TTC549 (cell line): ENCODE measurements at regions not wholly inside any gene's neighbourhood (a gene's known extent, or its start where the extent isn't known, plus 50 kb on each side); places are given as distances from the start of the nearest gene placed in this dataset.

Source experiments
- FAIRE-seq: peaks from 2 replicates; lab custom pipeline; 2012; peaks lifted over from hg19 to GRCh38; lab: Jason Lieb, UNC

DNA sequence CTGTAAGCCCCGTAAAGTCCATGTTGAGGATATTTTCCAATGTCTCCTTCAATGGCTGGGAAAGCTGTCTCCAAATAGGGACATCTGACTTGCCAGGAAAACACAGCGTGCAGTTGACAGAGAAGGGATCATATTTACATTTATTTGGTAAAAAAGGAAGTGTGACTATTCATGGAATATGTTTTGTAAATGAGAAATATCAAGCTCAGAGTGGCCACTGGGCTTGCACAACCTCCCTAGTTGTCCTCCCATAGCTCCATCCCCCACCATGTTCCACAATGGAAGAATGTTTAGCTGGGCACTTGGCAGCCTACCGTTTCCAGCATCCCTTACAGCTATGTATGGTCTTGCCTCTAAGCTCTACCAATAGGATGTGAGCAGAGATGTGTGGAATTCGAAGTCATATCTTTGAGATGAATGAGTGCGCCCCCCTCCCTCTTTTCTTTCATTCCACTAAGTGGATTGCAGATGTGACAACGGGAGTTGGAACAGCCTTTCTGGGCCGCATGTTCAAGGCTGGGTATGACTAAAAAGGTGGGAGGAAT, 306.6 kb upstream of the ZMIZ1 start:
- FAIRE-seq = no peak

DNA sequence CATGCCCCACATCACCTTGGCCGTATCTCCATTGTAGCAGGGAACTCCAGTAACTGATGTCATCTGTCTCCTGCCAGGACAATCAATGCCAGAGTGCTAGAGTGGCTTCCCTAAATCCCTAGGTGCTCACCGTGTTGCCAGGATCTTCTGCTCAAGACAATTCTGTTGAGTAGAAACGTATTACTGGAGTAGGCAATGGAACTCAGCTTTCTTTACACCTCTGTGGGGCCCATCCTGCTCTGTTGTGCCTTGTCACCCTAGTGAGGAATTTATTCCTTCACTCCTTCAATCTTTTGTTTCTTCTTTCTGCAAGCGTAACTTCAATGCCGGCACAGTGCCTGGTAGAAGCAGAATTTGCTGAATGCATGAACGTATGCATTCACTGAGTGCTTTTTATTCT, 305.5 kb upstream of the ZMIZ1 start:
- FAIRE-seq = no peak

DNA sequence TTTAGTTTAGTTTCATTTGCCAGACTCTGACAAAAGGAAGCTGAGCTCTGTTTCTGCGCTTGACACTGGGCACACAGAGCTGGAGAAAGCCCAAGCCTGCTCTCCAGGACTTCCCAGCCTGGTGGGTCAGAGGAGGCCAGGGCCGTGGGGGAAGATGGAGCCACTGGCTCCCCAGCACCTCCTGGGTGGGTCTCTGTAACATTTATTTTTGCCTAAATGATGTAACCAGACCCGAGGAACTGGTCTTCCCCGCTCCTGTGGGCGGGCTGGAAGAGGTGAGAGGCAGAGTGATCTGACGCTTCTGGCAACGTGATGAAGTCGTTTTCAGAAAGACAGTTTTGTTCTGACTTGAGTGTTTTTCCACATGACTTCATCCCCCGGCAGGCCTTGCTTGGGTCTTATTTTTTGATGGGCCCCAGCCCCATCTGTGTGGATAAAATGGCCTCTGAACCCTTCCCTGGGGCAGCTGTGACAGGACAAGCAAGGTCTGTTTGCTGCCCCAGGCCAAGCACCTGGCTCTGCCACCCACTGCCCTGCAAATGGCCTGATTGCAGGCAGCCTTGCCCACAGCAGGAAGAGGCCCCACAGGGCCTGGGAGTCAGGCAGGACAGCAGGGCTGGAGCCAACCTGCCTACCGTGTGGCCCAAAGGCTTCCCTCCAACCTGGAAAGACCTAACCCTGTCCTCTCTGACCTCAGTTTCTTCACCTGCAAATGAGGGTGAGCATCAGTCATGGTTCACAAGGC, 304.9 kb upstream of the ZMIZ1 start:
- no peak for FAIRE-seq

DNA sequence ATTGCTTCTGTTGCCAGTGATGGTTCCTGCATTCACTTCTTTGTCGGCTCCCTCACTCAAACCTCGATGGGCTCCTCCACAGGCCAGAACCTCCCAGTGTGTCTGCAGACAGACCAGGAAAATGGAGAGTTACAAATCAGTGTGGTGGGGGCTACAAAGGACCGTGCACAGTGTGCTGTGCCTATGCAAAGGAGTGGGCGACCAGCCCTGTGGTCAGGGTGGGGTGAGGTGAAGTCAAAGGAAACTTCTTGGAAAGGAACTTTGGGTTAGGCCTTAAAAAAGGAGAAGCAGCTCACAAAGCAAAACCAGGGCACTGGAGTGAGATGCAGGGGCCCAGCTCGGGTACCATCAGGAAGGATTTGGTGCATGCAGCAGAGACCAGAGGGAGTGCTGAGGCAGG, 304.3 kb upstream of the ZMIZ1 start:
- no peak for FAIRE-seq

DNA sequence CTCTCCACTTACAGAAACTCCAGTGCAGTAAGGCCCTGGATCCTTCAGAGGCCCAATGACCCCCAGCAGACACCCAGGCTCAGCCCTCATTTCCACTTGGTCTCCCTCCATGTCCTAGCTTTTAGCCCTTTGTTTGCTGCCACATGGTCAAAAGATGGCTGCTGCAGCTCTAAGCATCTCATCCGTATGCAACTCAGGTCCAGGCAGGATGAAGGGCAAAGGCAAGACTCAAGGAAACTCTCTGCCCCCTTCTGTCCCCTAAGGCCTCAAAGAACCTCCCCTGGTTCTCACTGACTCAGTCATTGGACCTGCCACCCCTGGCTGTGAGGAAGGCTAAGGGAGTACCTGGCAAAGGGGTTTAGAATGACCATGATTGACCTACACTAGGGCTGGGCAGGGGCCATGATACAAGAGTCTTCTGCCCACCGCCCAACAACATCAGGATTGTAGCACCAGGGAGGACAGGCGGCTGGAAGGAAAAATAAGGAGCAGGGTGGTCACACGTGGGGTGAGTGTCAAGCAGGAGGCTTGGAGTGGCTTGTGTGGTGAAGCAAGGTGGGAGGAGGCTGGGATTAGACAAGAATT, 303.8 kb upstream of the ZMIZ1 start:
- no peak for FAIRE-seq

DNA sequence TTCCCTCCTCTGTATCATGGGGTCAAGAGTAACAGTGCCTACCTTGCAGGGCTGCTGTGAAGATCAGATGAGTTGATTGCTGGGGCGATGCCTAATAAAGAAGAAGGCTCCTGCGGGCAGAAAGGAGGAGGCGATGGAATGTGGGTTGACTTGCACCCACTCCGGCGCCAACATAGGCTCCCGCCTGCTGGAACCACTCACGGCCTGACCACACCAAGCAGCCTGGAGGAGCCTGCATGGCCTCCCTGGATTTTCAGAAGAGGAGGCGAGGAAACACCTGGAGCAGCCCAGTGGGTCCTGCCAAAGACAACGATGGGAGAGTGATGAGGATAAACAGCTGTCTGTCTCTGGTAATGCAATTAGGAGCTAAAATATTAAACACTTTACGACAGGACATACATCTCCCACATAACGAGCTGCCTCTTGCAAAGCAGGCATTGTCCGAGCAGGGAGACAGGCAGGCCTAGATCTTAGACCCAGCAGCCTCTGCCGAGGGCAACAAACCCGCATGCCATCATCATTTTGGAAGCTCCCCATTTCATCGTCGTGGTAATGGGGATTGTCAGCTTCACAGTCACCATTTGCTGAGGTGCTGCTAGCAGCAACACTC, 302.9 kb upstream of the ZMIZ1 start:
- no peak for FAIRE-seq

DNA sequence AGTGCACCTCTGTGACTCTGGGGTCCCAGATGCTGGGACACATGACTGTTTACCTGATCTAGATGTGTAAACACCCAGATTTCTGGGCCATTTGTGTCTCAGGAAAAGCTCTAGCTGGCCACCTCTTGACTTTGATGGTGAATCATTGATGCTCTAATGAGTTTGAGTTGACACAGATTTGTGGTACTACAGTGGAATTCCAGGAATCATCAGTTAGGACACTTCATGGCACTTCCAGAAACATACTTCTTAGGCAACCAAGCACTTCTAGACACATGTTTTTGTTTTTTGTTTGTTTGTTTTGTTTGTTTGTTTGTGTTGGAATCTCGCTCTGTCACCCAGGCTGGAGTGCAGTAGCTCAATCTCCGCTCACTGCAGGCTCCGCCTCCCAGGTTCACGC, 302.2 kb upstream of the ZMIZ1 start:
- FAIRE-seq = no peak

DNA sequence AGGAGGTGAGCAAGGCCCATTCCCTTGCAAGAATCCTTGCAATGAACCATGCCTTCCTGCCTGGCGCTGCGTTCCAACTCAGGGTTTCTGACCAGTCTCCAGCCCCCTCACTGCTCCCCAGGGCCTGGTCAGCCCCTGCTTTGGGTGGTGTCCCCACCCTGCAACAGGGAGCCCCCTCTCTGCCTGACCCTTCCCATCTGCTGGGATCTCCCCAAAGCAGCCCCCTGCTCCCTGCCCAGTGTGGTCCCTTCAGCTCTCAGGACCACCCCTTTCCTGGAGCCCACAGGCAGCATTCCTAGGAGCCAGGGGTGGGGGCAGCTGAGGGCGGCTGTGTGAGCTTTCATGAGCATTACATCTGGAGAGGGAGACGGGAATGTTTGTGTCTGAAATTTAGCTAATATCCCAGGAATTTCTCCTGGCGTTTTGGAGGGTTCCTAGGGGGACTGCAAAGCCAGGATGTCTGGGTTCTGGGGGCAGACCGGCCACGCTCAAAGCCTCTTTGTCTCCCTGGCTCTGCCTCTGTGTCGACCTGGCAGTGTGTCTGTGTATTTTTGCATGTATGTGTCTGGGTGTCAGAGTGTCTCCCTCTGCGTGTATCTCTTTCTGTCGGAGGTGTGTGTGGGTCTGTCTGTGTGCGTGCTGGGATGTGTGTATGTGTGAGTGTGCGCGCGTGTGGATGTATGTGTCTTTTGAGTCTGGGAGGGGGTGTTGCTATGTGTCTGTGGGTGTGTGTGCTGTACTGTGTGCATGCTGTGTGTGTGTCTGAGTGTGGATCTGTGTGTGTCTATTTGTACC, 300.5 kb upstream of the ZMIZ1 start:
- no peak for FAIRE-seq

DNA sequence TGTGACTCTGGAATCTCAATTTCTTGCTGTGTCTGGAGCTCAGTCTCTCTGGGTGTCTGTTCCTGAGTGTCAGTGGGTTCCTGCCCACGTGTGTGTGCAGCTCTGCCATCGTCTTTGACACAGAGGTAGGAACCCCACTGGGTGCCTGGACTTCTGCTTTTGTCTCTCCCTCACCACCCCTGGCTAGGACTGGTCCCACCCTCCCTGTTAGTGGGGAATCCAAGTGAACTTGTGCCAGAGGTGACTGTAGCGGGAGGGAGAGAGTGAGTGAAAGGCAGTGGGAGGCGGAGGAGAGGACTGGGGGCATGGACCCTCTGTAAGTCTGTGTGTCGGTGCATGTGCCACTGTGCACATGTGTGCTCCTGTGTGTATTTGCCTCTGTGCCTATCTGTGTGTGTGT, 299.9 kb upstream of the ZMIZ1 start:
- FAIRE-seq = no peak

DNA sequence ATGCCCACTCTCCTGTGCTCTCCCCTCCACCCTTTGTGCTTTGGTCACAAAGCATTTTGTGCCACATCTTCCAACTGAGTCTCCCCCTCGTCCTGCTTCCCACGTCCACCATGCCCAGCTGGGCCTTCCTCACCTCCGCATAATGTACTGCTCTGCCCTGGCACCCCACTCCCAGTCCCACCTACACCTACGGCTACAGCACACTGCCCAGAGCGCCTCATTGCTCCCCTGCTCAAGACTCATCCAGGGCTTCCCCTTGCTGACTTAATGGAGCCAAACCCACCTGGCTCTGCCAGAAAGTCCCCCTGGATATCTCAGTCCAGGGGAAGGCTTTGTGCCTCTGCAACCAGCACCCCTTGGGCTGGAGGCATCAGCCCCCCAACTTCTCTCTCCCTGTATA, 299.2 kb upstream of the ZMIZ1 start:
- FAIRE-seq = no peak

DNA sequence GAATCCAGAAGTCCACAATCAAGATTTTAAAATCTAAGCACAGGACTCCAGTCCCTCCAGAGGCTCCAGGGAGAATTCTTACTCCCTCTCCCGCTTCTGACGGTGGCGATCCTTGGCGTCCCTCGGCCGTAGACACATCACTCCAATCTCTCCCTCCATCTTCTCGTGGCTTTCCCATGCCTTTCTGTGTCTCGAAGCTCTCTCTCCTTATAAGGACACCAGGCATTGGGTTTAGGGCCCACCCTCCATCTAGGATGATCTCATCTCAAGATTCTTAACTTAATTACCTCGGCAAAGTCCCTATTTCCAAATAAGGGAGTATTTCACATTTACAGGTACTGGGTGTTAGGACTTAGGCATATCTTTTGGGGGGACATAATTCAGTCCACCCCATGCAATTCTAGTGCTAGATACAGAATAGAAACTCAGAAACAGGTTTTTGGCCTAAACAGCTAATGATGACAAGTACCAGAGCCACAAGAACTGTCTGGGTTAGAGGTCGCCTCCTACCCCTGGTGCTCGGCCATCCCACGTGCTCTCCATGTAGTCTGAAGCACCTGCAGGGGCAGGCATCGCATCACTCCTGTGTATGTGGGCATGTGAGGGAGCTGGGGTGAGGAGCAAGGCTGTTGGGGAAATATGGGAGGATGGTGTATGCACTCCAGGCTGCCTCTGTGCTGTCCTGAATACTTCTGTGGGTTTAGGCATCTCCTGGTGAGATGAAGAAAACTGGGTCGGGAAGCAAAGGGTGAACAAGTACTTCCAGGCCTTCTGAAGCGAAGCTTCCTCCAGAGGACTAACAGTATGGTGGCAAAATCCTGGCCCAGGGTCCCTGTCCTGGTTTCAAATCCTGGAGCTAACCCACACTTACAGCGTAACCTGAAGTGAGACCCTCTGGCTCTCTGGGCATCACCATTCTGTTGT, 298.3 kb upstream of the ZMIZ1 start:
- no peak for FAIRE-seq

DNA sequence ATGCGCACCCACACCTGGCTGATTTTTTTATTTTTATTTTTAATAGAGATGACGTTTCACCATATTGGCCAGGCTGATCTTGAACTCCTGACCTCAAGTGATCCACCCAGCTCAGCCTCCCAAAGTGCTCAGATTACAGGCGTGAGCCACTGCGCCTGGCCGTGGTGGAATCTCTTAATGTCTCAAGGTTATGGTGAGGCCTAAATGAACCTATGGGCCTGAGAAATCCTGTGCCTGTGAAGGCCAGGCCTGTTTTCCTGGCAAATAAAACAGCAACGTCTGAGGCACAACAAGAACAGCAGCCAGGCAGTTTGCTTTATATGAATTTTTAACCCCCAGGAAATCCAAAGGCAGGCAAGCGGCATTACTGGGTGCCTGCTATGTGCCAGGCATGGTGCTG, 297.5 kb upstream of the ZMIZ1 start:
- FAIRE-seq = no peak

DNA sequence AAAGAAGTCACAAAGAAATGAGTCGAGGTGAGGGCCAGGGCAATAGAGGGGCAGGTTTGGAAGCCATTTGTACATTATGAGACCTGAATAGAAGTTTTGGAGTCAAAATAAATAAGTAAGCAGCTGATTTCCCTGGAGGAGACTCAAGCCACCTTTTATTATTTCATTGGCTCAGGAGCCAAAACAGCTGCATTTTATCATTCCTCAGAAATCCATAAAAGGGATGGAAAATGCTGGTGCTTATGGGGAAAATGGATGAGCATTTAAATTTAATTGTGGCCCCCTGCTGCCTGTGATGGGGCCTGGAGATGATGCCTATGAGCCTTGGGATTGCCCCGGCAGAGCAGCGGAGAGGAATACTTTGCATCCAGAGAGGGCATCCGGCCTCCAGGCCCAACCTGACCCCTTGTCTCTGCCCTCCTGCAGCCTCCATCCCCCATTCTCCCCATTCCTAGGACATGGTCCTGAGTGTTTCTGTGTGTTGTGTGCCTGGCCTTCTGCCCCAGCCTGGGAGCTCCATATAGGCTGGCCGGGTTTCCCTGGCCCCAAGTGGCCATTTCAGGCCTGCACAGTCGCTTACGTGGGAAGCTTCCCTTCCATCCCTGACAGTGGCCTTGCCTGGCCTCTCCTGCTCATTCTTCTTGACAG, 296.8 kb upstream of the ZMIZ1 start:
- FAIRE-seq = no peak

DNA sequence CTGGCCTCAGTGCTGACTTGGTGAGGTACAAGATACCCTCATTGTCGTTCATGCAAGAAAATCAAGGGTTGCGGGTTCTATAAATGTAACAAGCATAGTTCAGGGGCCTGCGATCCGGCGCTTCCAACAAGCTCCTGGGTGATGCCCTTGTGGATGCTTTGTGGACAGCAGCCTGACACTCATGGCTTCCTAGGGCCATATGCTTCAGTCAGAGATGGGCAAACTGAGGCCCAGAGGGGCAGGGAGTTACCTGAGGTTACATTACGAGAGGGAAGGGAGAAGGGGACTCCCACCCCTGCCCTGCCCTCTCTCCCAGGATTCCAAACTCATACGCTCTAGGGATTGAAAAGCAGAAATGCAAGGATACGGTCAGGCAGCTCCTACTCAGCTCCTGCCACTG, 296.3 kb upstream of the ZMIZ1 start:
- no peak for FAIRE-seq

DNA sequence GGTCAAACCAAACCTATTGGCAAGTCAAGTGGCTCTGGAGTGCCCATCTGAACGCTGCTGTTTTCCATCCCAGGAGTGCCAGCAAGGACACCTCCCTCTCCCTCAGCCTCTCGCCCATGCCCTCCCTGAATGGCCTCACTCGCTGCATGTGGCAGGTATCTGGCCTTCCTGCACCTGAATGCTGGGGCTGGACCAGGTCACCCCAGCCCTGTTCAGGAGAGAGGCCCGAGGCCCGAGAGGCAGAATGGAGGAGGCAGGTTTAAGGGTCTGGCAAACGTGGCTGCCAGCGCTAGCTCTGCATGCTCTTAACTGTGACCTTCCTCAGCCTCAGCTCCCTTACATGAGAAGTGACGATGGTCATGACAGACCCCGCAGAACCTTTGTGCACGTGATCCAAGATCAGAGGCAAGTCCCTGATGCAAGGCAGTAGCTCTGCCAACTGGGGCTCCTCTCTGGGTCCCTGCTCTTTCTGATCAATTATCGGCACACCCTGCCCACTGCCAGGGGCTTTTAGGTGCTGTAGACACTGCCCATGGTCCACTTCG, 295.7 kb upstream of the ZMIZ1 start:
- no peak for FAIRE-seq

DNA sequence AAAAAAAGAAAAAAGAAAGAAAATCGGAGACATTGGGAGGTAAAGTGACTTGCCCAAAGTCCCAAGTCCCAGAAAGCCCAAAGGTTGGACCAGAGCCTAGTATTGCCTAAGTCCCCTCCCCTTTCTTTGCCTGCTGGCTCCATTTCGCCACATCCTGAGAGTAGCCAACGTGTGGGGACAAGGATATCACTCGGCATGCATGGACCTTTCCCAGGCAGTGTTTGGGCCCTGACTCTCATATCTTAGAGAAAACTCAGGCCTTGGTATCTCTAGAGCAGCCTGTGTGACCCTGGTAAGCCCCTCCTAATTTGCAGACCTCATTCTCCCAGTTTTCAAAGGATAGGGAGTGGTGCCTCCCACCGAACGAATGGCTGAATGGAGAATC, 294.2 kb upstream of the ZMIZ1 start:
- FAIRE-seq = no peak

DNA sequence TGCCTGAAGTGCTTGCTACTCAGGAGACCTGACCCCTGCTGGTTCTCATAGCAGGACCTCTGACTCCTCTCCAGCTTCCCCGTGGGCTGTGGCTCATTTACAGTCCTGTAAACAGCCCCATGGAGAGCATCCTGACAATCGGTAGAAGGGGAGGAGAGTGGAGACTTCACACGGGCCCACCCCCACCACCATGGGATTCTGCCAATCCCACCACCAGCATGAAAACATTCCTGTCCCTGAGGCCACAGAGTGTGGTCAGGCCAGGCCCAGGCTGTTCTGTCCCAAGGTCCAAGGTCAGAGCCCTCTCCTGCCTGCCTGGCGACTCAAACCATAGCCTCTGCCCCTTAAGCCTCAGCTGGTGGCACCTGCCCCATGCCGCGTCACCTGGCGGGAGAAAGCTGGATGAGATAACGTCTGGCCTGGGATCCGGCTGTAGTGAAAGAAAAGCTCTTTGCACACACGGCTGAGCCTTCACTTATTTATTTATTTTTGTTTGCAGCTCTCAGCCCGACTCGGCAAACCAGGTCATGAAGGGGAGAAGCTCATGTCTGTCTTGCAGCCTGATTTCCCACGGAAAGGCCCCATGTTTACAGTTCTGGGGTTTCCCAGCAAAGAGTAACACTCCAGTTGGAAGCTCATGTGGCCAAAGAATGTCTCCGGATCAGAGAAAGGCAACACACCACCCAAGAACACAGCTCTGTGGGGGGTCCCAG, 293.6 kb upstream of the ZMIZ1 start:
- no peak for FAIRE-seq

DNA sequence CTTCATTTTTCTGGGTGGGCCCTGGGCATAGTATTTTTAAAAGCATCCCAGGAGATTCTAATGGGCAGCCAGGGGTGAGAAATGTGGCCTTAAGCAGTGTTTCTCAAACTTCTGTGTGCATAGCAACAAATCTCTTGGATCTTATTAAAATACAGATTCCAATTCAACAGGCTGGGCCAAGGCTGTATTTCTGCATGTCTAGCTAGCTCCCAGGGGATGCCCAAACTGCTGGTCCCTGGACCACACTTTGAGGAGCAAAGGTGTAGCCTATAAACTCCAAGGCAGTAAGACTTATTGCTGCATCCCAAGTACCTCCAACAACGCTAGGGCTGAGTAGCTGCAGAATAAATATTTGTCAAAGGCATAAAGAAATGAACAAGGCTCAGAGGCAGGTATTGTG, 292.9 kb upstream of the ZMIZ1 start:
- FAIRE-seq = no peak

DNA sequence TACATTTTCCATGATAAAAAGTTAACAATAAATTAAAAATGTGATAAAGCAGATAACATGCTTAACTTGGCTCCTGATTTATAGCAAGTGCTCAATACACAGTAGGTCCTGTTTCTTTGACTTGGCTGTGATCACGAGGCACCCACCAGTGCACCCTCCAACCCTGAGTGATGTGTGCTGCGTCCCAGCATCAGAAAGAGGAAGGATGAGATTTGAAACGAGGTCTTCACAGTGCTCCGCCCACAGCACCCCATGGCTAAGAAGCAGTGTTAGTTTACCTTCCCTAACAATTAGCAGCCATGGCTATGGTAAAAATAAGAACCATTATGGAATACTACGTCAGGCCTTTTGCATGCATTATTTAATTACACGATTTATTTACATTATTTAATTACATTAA, 292.0 kb upstream of the ZMIZ1 start:
- FAIRE-seq = no peak

DNA sequence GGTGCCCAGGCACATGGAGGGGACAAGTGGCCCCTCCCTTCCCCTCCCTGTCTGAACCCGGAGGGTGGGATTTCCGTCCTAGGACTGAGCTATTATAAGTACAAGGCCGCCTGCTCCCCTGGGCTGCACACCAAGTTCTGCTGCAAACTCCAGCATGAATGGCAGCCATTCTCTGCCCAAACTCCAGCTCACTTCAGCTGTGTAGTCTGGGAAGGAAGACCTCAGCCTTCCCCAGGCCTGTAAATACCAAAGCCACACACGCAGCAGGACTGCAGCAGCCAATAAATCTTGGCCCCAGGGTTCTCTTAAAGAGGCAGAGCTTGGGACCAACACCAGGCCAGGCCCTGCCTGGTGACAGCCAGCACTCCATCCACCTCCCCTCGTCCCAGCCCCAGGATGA, 291.3 kb upstream of the ZMIZ1 start:
- no peak for FAIRE-seq
